ENCODE measurements at regions not wholly inside any gene's neighbourhood (a gene's known extent, or its start where the extent isn't known, plus 50 kb on each side); places are given as distances from the start of the nearest gene placed in this dataset.

DNA sequence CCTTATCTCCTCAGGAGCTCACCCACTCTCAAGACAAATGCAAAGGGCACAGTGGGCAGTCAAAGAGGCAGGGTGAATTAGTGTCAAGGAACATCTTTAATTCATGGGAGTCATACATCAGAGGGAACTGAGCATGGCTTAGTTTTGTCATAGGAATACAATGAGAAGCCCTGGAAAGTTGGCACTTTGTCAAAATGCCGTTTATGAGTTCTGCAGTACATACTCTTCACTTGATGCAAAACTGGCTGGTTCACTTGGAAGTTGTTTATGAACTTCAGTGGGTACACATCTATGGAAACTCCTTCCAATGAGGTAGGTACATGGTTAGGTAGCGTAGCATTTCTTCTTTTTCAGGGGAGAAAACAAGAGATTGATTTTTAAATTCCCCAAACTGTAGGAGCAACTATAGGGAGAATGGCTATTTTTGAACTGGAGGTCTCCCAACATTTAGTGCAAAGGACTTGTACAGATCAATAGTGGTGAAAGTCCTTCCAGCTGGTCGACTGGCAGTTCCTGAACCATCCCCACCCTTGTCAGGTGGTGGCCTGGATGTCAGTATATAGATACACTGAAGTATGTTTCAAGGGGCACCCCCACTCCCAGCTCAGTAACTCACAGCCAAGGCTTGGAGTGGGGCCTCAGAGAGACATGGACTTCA lies 580.5 kb downstream of the REEP3 start:
- H3K27ac Mint-ChIP-seq, result no peak overlapping the region

DNA sequence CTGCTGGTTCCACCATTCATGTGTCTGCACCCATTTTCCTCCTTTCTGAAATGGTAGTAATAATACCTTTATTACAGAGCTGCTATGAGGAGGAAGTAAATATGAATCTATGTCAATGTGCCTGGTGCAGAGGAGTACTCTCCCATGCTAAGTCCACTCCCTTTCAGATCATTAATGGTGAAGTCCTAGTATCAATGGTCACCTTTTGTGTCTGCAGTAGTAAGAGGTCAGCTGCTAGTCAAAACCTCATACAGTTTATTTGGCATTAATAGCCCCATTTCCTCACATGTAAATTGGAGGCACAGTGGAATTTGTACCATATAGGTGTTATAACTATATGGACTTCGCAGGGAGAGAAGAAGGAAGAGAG lies 581.0 kb downstream of the REEP3 start:
- H3K4me3 Mint-ChIP-seq, result no peak overlapping the region
- H3K4me1 ChIP-seq (ENCODE audit: control insufficient read depth, insufficient read depth, low read length, poor library complexity, severe bottlenecking), result no peaks in the 10 kb centered on the region
- H3K27me3 Mint-ChIP-seq, result peaks cover 9% of the 10 kb centered on the region
- H3K4me1 Mint-ChIP-seq, result no peaks in the 10 kb centered on the region
- peaks cover 0 to 2% (median 0%) of the 10 kb centered on the region in 7 donors for H3K9me3 Mint-ChIP-seq
- no peaks in the 10 kb centered on the region for H3K27me3 ChIP-seq (ENCODE audit: control insufficient read depth, insufficient read depth, low read length)
- H3K36me3 ChIP-seq (ENCODE audit: control insufficient read depth, insufficient read depth, low read length), result no peaks in the 10 kb centered on the region
- no peak overlapping the region for H3K4me3 ChIP-seq (ENCODE audit: low read depth, low read length)
- no peak overlapping the region for H3K27ac ChIP-seq (ENCODE audit: insufficient read depth, low read length, poor library complexity, severe bottlenecking)
- ATAC-seq (ENCODE audit: low read depth in 2 of 2) (no peak), DNase-seq (no peak)
- no peaks in the 10 kb centered on the region for H3K36me3 Mint-ChIP-seq
- no peak overlapping the region for H3K27ac Mint-ChIP-seq
- H3K9me3 ChIP-seq (ENCODE audit: control insufficient read depth in 2 of 2, low read length in 2 of 2), result no peaks in the 10 kb centered on the region

More for the DNA sequence above, 580.5 kb downstream of the REEP3 start:
- Histone ChIP-seq H3K4me1 (ENCODE audit: control insufficient read depth, insufficient read depth, low read length, poor library complexity, severe bottlenecking) (no peaks in the 10 kb centered on the region), H3K9me3 (ENCODE audit: control insufficient read depth in 2 of 2, low read length in 2 of 2) (no peaks in the 10 kb centered on the region), H3K36me3 (ENCODE audit: control insufficient read depth, insufficient read depth, low read length) (no peaks in the 10 kb centered on the region), H3K27me3 (ENCODE audit: control insufficient read depth, insufficient read depth, low read length) (no peaks in the 10 kb centered on the region), H3K4me3 (ENCODE audit: low read depth, low read length) (no peak overlapping the region), H3K27ac (ENCODE audit: insufficient read depth, low read length, poor library complexity, severe bottlenecking) (no peak overlapping the region)
- Mint-ChIP-seq H3K4me3 (no peak overlapping the region), H3K36me3 (no peaks in the 10 kb centered on the region), H3K4me1 (no peaks in the 10 kb centered on the region), H3K27me3 (peaks cover 9% of the 10 kb centered on the region), H3K9me3 (peaks cover 0 to 2% (median 0%) of the 10 kb centered on the region in 7 donors)
- DNase-seq (no peak), ATAC-seq (ENCODE audit: low read depth in 2 of 2) (no peak)

DNA sequence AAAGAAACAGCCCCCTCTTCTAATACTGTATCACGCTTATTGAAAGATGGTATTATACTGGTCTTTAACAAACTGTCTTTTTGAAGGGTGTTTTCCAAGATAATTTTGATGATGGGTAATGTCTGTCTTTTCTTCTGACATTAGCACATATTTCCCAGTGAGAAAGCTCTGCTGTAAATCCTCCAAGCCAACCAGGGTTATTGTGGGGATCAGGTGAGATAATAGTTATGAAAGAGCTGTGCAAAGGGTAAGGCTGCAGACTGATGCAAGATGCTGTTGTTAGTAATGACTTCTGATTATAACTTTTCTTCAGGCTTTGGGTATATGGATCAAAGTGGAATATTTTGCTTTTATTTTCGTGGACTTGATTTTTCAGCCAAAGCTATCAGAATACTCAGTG lies 581.7 kb downstream of the REEP3 start:
- no peak overlapping the region for H3K4me3 Mint-ChIP-seq
- Histone ChIP-seq H3K27ac (ENCODE audit: insufficient read depth, low read length, poor library complexity, severe bottlenecking) (no peak overlapping the region), H3K36me3 (ENCODE audit: control insufficient read depth, insufficient read depth, low read length) (no peaks in the 10 kb centered on the region), H3K9me3 (ENCODE audit: control insufficient read depth in 2 of 2, low read length in 2 of 2) (no peaks in the 10 kb centered on the region), H3K4me3 (ENCODE audit: low read depth, low read length) (no peak overlapping the region), H3K27me3 (ENCODE audit: control insufficient read depth, insufficient read depth, low read length) (no peaks in the 10 kb centered on the region), H3K4me1 (ENCODE audit: control insufficient read depth, insufficient read depth, low read length, poor library complexity, severe bottlenecking) (no peaks in the 10 kb centered on the region)
- peaks cover 9% of the 10 kb centered on the region for H3K27me3 Mint-ChIP-seq
- H3K4me1 Mint-ChIP-seq, result no peaks in the 10 kb centered on the region
- H3K36me3 Mint-ChIP-seq, result no peaks in the 10 kb centered on the region
- DNase-seq (no peak), ATAC-seq (ENCODE audit: low read depth in 2 of 2) (no peak)
- peaks cover 0 to 2% (median 0%) of the 10 kb centered on the region in 7 donors for H3K9me3 Mint-ChIP-seq
- H3K27ac Mint-ChIP-seq, result no peak overlapping the region

DNA sequence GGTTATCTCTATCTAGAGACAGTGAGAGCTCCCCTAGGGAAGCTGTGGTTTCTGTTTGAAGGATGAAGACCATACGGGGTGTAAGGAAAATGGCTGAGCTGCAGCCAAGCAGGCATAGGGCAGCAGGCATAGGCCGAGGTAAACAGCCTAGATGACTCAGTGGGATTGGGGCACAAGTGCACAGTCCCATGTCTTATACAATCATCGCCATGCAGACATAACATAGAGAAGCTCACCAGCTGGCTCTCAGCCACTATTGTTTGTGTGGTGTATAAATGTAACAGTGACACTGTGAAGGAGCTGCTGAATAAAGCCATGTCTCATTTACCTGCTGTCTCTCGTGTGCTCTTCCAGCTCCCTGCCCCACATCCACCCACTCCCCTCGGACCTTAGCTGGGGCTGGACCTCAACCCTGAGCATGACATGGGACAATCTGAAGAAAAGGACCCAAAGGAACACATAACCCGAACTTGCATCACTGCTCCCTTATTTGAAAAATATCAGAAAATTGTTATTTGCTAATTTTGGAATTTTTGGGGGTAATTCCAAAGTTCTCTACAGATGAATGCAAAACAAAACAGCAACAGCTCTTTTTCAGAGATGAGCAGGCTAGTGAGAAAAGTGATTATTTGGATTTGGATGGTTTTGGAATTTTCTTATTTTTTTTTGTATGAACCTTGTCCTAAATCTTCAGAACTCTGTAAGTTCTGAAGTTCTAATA lies 582.7 kb downstream of the REEP3 start:
- no peaks in the 10 kb centered on the region for H3K9me3 ChIP-seq (ENCODE audit: control insufficient read depth in 2 of 2, low read length in 2 of 2)
- no peak for DNase-seq
- no peak overlapping the region for H3K27ac ChIP-seq (ENCODE audit: insufficient read depth, low read length, poor library complexity, severe bottlenecking)
- H3K4me3 ChIP-seq (ENCODE audit: low read depth, low read length), result no peak overlapping the region
- no peaks in the 10 kb centered on the region for H3K4me1 ChIP-seq (ENCODE audit: control insufficient read depth, insufficient read depth, low read length, poor library complexity, severe bottlenecking)
- Mint-ChIP-seq H3K36me3 (no peaks in the 10 kb centered on the region), H3K4me1 (no peaks in the 10 kb centered on the region), H3K4me3 (no peak overlapping the region), H3K9me3 (peaks cover 0 to 2% (median 0%) of the 10 kb centered on the region in 7 donors), H3K27me3 (peaks cover 9% of the 10 kb centered on the region), H3K27ac (no peak overlapping the region)
- no peak for ATAC-seq (ENCODE audit: low read depth in 2 of 2)
- no peaks in the 10 kb centered on the region for H3K27me3 ChIP-seq (ENCODE audit: control insufficient read depth, insufficient read depth, low read length)
- H3K36me3 ChIP-seq (ENCODE audit: control insufficient read depth, insufficient read depth, low read length), result no peaks in the 10 kb centered on the region

DNA sequence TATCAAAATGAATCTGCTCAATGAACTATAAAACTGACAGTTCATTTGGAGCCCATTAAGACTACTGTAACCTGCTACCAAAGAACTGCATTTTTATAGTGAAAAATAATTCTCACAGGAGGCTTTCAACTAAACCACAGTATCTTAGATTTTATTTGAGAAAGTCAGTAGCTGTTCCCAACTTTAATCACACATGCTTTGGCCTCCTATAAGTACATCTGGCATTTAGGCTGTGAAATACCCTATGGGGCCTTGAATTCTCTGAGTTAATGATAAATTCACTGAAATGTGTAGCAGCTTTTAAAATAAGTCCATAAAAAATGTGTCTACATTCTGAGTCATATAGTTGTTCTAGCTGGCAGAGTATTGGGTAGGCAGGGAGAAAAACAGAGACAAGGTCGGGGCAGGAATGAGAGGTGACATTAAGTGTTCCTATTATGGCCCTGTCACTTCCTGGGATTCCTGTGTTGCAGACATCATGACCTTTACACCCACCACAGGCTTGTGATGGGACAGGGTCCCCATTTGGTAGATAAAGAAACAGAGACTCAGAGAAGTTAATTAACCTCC lies 588.8 kb downstream of the REEP3 start:
- no peaks in the 10 kb centered on the region for H3K27me3 Mint-ChIP-seq

DNA sequence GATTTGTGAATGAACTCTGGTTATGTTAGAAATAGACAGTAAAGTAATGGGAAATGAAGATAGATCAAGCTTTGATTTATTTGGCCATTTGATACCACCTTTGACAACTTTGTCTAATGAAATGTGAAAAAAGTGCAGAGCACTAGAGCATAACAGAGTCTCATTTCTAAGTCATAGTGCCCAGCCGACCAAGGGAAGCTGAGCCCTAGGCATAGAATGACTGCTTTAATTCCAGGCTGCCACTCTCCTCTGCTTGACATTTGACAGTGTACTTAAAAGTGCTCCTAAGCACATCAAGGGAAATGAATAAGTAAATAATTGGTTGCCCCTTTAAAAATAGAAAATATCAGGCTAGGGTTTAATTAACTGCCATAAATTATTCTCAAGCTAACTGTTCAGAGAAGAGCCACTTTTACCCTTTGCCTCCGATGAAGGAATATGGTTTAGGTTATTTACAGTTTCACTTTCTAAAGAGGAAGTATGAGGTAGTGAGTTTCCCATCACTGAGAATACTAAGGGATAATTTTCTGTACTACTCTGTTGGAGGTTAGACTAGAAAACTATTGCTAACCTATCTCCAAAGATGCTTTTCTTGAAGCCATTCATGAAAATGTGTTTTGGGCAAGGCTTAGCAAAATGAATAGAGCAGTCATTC lies 591.6 kb downstream of the REEP3 start:
- H3K4me3 Mint-ChIP-seq, result no peak overlapping the region
- Histone ChIP-seq H3K9me3 (ENCODE audit: control insufficient read depth in 2 of 2, low read length in 2 of 2) (no peaks in the 10 kb centered on the region), H3K4me1 (ENCODE audit: control insufficient read depth, insufficient read depth, low read length, poor library complexity, severe bottlenecking) (no peaks in the 10 kb centered on the region), H3K36me3 (ENCODE audit: control insufficient read depth, insufficient read depth, low read length) (no peaks in the 10 kb centered on the region), H3K27ac (ENCODE audit: insufficient read depth, low read length, poor library complexity, severe bottlenecking) (no peak overlapping the region), H3K4me3 (ENCODE audit: low read depth, low read length) (no peak overlapping the region), H3K27me3 (ENCODE audit: control insufficient read depth, insufficient read depth, low read length) (no peaks in the 10 kb centered on the region)
- DNase-seq (no peak), ATAC-seq (ENCODE audit: low read depth in 2 of 2) (no peak)
- peaks cover 0 to 3% (median 0%) of the 10 kb centered on the region in 7 donors for H3K9me3 Mint-ChIP-seq
- H3K27ac Mint-ChIP-seq, result no peak overlapping the region
- no peaks in the 10 kb centered on the region for H3K27me3 Mint-ChIP-seq
- no peaks in the 10 kb centered on the region for H3K36me3 Mint-ChIP-seq
- H3K4me1 Mint-ChIP-seq, result no peaks in the 10 kb centered on the region

More for the DNA sequence above, 588.8 kb downstream of the REEP3 start:
- no peak overlapping the region for H3K27ac Mint-ChIP-seq
- no peaks in the 10 kb centered on the region for H3K4me1 ChIP-seq (ENCODE audit: control insufficient read depth, insufficient read depth, low read length, poor library complexity, severe bottlenecking)
- no peak overlapping the region for H3K4me3 Mint-ChIP-seq
- H3K4me1 Mint-ChIP-seq, result no peaks in the 10 kb centered on the region
- H3K27me3 ChIP-seq (ENCODE audit: control insufficient read depth, insufficient read depth, low read length), result no peaks in the 10 kb centered on the region
- no peaks in the 10 kb centered on the region for H3K36me3 Mint-ChIP-seq
- H3K9me3 Mint-ChIP-seq, result peaks cover 0 to 3% (median 0%) of the 10 kb centered on the region in 7 donors
- ATAC-seq (ENCODE audit: low read depth in 2 of 2), result no peak
- no peak overlapping the region for H3K27ac ChIP-seq (ENCODE audit: insufficient read depth, low read length, poor library complexity, severe bottlenecking)
- no peaks in the 10 kb centered on the region for H3K36me3 ChIP-seq (ENCODE audit: control insufficient read depth, insufficient read depth, low read length)
- H3K9me3 ChIP-seq (ENCODE audit: control insufficient read depth in 2 of 2, low read length in 2 of 2), result no peaks in the 10 kb centered on the region
- H3K4me3 ChIP-seq (ENCODE audit: low read depth, low read length), result no peak overlapping the region
- no peak for DNase-seq

DNA sequence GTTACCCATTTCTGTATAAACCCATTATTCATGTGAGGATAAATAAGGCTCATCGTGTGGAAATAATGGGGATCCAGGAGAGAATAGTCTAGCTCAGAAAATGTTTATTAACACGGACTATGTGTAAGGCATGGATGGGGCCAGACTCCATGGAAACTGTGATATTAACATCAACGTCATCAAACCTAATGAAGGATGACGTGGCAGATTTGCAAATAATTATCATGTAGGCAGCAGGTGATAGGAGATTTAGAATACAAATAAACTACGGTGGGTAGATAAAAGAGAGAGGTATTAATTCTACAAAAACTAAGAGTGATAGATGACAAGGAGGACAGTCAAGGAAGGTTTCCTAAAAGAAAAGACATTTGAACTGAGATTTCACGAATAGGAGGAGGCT lies 592.2 kb downstream of the REEP3 start:
- DNase-seq (no peak), ATAC-seq (ENCODE audit: low read depth in 2 of 2) (no peak)
- Histone ChIP-seq H3K27ac (ENCODE audit: insufficient read depth, low read length, poor library complexity, severe bottlenecking) (no peak overlapping the region), H3K4me1 (ENCODE audit: control insufficient read depth, insufficient read depth, low read length, poor library complexity, severe bottlenecking) (no peaks in the 10 kb centered on the region), H3K27me3 (ENCODE audit: control insufficient read depth, insufficient read depth, low read length) (no peaks in the 10 kb centered on the region), H3K36me3 (ENCODE audit: control insufficient read depth, insufficient read depth, low read length) (no peaks in the 10 kb centered on the region), H3K4me3 (ENCODE audit: low read depth, low read length) (no peak overlapping the region), H3K9me3 (ENCODE audit: control insufficient read depth in 2 of 2, low read length in 2 of 2) (no peaks in the 10 kb centered on the region)
- Mint-ChIP-seq H3K4me1 (no peaks in the 10 kb centered on the region), H3K4me3 (no peak overlapping the region), H3K9me3 (peaks cover 0 to 3% (median 0%) of the 10 kb centered on the region in 7 donors), H3K27ac (no peak overlapping the region), H3K36me3 (no peaks in the 10 kb centered on the region), H3K27me3 (no peaks in the 10 kb centered on the region)
